ENCODE measurements at regions not wholly inside any gene's neighbourhood (a gene's known extent, or its start where the extent isn't known, plus 50 kb on each side); places are given as distances from the start of the nearest gene placed in this dataset. TPM values are rescaled to one million over a fixed set of nuclear protein-coding genes. Genes with fewer than 3 reads are reported as not detected.

- Histone ChIP-seq H3K9ac (ENCODE audit: insufficient read depth in 1 of 2, low read length in 2 of 2) (no peak overlapping the region), H3K36me3 (ENCODE audit: control insufficient read depth in 4 of 4, insufficient read depth in 4 of 4, low read length in 4 of 4) (no peaks in the 10 kb centered on the region), H3K27me3 (ENCODE audit: control insufficient read depth in 3 of 3, insufficient read depth in 3 of 3, low read length in 2 of 3) (no peaks in the 10 kb centered on the region), H3K27ac (ENCODE audit: low read depth in 1 of 2, low read length in 1 of 2) (no peak overlapping the region), H3K4me3 (no peak overlapping the region), H3K9me3 (ENCODE audit: control insufficient read depth in 4 of 4, insufficient read depth in 3 of 4, low read length in 3 of 4) (peaks cover 0 to 14% (median 3%) of the 10 kb centered on the region in 4 donors), H3K4me1 (ENCODE audit: control insufficient read depth in 5 of 5, insufficient read depth in 5 of 5, low read length in 5 of 5) (peaks cover 0 to under 1% (median 0%) of the 10 kb centered on the region in 5 donors)
- WGBS, 2 donors, result 75 to 80% methylated on average over 4 of the region's 4 CpGs
- TF ChIP-seq CTCF (IDR thresholded peaks at IDR 0.05; ENCODE audit: control extremely low read depth, extremely low read depth), result no peak
- no peak for ATAC-seq (ENCODE audit: insufficient read depth, low FRiP score)
- DNase-seq, result no peak
Measured at GRCh38 chr22:27692243-27692642, 109.3 kb downstream of the MN1 start.

- no peak overlapping the region for H3K9ac ChIP-seq (ENCODE audit: insufficient read depth in 1 of 2, low read length in 2 of 2)
- H3K4me3 ChIP-seq, result no peak overlapping the region
- no peaks in the 10 kb centered on the region for H3K27me3 ChIP-seq (ENCODE audit: control insufficient read depth in 3 of 3, insufficient read depth in 3 of 3, low read length in 2 of 3)
- DNase-seq (no peak), ATAC-seq (ENCODE audit: insufficient read depth, low FRiP score) (no peak)
- 54 to 90% methylated on average over 3 of the region's 3 CpGs for WGBS, 2 donors
- H3K4me1 ChIP-seq (ENCODE audit: control insufficient read depth in 5 of 5, insufficient read depth in 5 of 5, low read length in 5 of 5), result no peaks in the 10 kb centered on the region
- H3K27ac ChIP-seq (ENCODE audit: low read depth in 1 of 2, low read length in 1 of 2), result no peak overlapping the region
- TF ChIP-seq CTCF (IDR thresholded peaks at IDR 0.05; ENCODE audit: control extremely low read depth, extremely low read depth), result no peak
- H3K9me3 ChIP-seq (ENCODE audit: control insufficient read depth in 4 of 4, insufficient read depth in 3 of 4, low read length in 3 of 4), result peaks cover 0 to 20% (median 2%) of the 10 kb centered on the region in 4 donors
- H3K36me3 ChIP-seq (ENCODE audit: control insufficient read depth in 4 of 4, insufficient read depth in 4 of 4, low read length in 4 of 4), result no peaks in the 10 kb centered on the region
Measured at GRCh38 chr22:27695925-27696324, 105.6 kb downstream of the MN1 start.

- DNase-seq, result no peak
- H3K27me3 ChIP-seq (ENCODE audit: control insufficient read depth in 3 of 3, insufficient read depth in 3 of 3, low read length in 2 of 3), result no peaks in the 10 kb centered on the region
- no peak overlapping the region for H3K9ac ChIP-seq (ENCODE audit: insufficient read depth in 1 of 2, low read length in 2 of 2)
- TF ChIP-seq CTCF (IDR thresholded peaks at IDR 0.05; ENCODE audit: control extremely low read depth, extremely low read depth), result no peak
- ATAC-seq (ENCODE audit: insufficient read depth, low FRiP score), result no peak
- no peaks in the 10 kb centered on the region for H3K36me3 ChIP-seq (ENCODE audit: control insufficient read depth in 4 of 4, insufficient read depth in 4 of 4, low read length in 4 of 4)
- 82 to 89% methylated on average over 8 of the region's 8 CpGs for WGBS, 2 donors
- no peaks in the 10 kb centered on the region for H3K4me1 ChIP-seq (ENCODE audit: control insufficient read depth in 5 of 5, insufficient read depth in 5 of 5, low read length in 5 of 5)
- H3K9me3 ChIP-seq (ENCODE audit: control insufficient read depth in 4 of 4, insufficient read depth in 3 of 4, low read length in 3 of 4), result peaks cover 0 to 23% (median 2%) of the 10 kb centered on the region in 4 donors
- no peak overlapping the region for H3K27ac ChIP-seq (ENCODE audit: low read depth in 1 of 2, low read length in 1 of 2)
- no peak overlapping the region for H3K4me3 ChIP-seq
Measured at GRCh38 chr22:27697888-27698287, 103.7 kb downstream of the MN1 start.

Small RNA genes in the stretch of these regions (small RNA-seq; reads per million reads assigned to genes)
- not detected for gene RNU6-1066P (ENCODE audit: low replicate concordance)

Data from lung (tissue), 12 donors.